H7 (cell line): ENCODE measurements at regions not wholly inside any gene's neighbourhood (a gene's known extent, or its start where the extent isn't known, plus 50 kb on each side); places are given as distances from the start of the nearest gene placed in this dataset.
"Not testable (repeated sequence)": the region's sequence is repeated elsewhere in the genome, so short reads cannot be mapped to it uniquely, and the experiment has no call there.

ENCODE experiments used
- DNase-seq: peaks from one replicate; pipeline ENCODE4 v3.0.0; 2012
- H3K27me3 ChIP-seq: 2 replicates; pipeline ENCODE4 v1.6.0; 2011; ENCODE audit warnings: mild to moderate bottlenecking, low read length; ENCODE audit not compliant: control insufficient read depth, insufficient read depth
- H3K36me3 ChIP-seq: replicated peaks from 2 replicates; pipeline ENCODE4 v1.5.1; 2011; ENCODE audit warnings: low read length; ENCODE audit not compliant: control insufficient read depth, insufficient read depth
- H3K4me3 ChIP-seq: 2 replicates; pipeline ENCODE4 v1.5.1; 2011; ENCODE audit warnings: low read depth, mild to moderate bottlenecking, control low read depth, low read length, moderate library complexity; ENCODE audit not compliant: insufficient read depth

DNA sequence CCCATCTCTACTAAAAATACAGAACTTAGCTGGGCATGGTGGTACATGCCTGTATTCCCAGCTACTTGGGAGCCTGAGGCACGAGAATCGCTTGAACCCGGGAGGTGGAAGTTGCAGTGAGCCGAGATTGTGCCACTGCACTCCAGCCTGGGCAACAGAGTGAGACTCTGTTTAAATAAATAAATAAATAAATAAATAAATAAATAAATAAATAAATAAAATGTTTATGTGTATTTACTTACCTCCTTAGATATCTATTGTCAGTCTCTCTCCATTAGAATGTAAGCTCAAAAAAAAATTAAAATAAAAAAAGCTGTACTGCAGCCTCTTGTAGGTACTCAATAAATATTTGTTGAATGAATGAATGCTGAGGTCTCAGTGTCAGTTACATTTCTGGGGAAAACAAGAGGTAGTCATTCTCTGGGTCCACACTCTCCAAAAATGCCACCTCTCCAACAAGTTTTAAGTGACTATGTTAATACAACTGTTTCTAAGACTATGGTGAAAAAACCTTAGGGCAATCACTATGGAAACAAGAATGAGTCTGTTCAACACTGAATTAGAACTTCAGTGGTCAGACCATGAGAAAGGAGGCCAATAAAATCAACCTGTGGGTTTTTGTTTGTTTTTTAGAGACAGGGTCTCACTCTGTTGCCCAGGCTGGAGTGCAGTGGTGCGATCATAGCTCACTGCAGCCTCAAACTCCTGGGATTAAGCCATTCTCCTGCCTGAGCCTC, 76.2 kb upstream of the C16orf82 start:
- not testable (repeated sequence) for DNase-seq, H3K4me3 ChIP-seq, H3K27me3 ChIP-seq, H3K36me3 ChIP-seq

DNA sequence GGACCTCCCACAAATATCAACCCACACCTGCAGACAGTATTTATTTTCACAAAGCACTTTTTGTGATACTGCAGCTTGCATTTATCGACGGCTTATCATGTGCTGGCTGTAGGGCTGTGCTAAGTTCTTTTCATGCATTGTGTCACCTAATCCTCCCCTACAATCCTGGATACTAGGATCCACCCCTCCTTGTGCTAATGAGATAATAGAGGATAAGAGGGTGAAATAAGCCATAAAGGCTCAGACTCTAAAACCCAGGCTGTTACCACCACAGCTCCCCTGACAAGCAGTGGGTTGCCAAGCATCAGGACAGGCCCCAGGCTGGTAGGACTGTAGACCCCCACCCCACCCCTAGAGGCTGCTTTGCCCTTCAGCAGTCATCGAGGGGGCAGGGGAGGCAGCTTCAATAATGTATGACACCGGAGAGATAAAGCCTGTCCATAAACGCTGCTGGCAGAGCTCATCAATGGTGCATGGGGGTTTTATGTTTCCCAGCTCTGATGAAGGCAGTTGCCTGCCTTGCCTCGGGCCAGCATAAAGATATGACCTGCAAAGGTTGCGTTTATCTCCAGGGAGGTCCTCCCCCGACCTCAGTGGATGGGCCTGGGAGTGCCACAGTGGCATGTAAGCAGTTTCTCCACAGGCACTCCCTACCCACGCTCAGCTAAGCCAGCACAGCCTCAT, 73.9 kb upstream of the C16orf82 start:
- no peaks in the 10 kb centered on the region for H3K27me3 ChIP-seq
- no peak for DNase-seq

DNA sequence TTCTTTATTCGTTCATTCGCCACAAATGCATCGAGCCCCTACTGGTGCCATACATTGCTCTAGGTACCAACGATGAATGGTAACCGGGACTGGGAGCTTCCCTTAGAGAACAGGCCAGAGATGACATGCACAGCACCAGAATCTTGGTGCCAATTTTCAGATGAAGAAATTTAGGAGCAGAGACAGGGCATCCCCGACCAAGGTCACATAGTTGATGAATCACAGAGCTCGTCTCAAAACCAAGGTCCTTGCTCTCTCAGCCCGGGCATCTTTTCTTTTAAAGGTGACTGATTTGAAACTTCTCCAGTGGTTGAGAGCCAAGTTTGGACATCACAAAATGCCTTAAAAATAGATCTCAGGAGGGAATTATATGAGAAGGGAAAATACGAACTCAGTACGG, 73.2 kb upstream of the C16orf82 start:
- Histone ChIP-seq H3K27me3 (no peaks in the 10 kb centered on the region), H3K4me3 (no peak overlapping the region), H3K36me3 (no peaks in the 10 kb centered on the region)
- no peak for DNase-seq

More for the DNA sequence above, 73.9 kb upstream of the C16orf82 start:
- Histone ChIP-seq H3K36me3 (no peaks in the 10 kb centered on the region), H3K4me3 (no peak overlapping the region)

DNA sequence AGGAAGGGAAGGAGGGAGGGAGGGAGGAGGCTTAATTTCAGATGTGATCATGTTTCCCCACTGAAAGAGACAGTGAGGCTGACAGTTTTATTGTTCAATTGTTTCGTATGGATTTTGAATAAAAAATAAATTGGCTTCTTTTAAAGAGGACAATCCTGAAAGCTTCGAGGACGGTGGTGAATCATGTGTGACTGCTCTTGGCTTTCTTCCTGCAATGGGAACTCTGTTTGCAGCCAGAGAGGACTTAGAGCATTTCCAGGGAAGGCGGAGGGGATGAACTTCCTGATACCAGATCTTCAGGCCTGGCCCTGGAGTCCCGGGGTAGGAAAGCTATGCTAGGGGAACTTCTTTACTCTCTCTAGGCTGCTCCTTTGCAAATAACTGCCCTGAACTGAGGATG, 72.8 kb upstream of the C16orf82 start:
- Histone ChIP-seq H3K36me3 (no peaks in the 10 kb centered on the region), H3K27me3 (no peaks in the 10 kb centered on the region), H3K4me3 (no peak overlapping the region)
- no peak for DNase-seq

DNA sequence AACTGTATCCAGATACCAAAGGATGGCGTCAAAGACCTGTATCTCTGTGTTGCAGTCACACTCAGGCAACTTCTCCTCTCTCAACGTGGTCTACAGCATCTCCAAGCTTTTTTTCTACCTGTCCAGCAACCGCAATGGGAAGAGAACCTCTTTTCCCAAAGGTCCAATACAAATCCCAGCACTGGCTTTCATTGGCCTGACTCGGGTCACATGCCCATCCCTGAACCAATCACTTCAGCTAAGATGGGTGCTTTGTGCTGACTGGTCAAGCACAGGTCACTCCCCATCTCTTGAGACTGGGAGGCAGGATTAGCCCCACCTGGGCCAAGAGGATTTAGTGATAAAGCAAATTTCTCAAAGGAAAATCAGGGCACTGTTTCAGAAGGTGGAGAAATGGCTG, 71.2 kb upstream of the C16orf82 start:
- no peak for DNase-seq
- no peak overlapping the region for H3K4me3 ChIP-seq
- no peaks in the 10 kb centered on the region for H3K36me3 ChIP-seq
- H3K27me3 ChIP-seq = no peaks in the 10 kb centered on the region

DNA sequence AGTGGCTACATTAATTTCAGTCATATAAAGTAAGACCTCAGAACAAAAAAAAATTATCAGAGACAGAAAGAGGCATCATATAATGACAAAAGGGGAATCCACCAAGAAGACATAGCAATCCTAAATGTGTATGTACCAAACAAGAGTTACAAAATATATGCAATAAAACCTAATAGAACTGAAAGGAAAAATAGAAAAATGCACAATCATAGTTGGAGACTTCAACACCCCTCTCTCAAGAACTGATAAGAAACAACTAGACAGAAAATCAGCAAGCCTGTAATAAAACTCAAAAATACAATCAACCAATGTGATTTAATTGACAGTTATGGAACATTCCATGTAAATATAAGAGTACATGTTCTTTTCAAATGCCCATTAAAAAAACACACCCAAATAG, 61.3 kb upstream of the C16orf82 start:
- no peak overlapping the region for H3K4me3 ChIP-seq
- H3K36me3 ChIP-seq = no peaks in the 10 kb centered on the region
- no peaks in the 10 kb centered on the region for H3K27me3 ChIP-seq
- no peak for DNase-seq
